GM03348 (cell line): ENCODE measurements at regions not wholly inside any gene's neighbourhood (a gene's known extent, or its start where the extent isn't known, plus 50 kb on each side); places are given as distances from the start of the nearest gene placed in this dataset.

Source experiments
- DNase-seq: peaks from one replicate; pipeline ENCODE4 v3.0.0; 2012; ENCODE audit warnings: low spot score

- DNase-seq, result no peak
These were observed 59.5 kb upstream of the IRF2BP2 start for GRCh38 chr1:234669499-234669898.

- no peak for DNase-seq
These were observed 58.6 kb upstream of the IRF2BP2 start for GRCh38 chr1:234668577-234668955.

- DNase-seq, result no peak
These were observed 57.9 kb upstream of the IRF2BP2 start for GRCh38 chr1:234667600-234668576.

- DNase-seq, result no peak
These were observed 56.8 kb upstream of the IRF2BP2 start for GRCh38 chr1:234666761-234667160.

GRCh38 chr1:234665975-234666605 lies 56.1 kb upstream of the IRF2BP2 start:
- no peak for DNase-seq

GRCh38 chr1:234662148-234662547 lies 52.2 kb upstream of the IRF2BP2 start:
- DNase-seq, result no peak

GRCh38 chr1:234661317-234661928 lies 51.4 kb upstream of the IRF2BP2 start:
- DNase-seq, result no peak

GRCh38 chr1:234660536-234661316 lies 50.7 kb upstream of the IRF2BP2 start:
- DNase-seq, result no peak
